ENCODE measurements at regions not wholly inside any gene's neighbourhood (a gene's known extent, or its start where the extent isn't known, plus 50 kb on each side); places are given as distances from the start of the nearest gene placed in this dataset.
"Not testable (repeated sequence)": the region's sequence is repeated elsewhere in the genome, so short reads cannot be mapped to it uniquely, and the experiment has no call there.

DNA sequence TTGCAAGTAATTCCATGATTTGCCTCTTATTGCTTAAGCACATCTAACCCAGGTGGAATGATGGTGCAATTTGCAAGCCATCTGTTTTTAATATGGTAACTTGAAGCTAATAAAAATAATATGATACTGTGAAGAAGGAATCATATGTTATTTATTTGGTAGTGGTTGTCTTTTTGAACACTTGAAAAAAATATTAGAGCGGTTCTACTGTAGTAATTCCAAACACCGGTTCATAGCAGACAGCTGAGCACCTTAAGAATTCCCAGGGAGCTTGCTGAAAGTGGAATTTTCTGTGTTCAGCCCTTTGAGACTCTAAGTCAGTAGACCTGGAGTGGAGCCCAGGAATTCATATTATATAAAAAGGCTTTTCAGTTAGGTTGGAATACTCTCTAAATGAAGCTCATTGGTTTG is 687.4 kb downstream of the EDEM1 start:
- no peak for DNase-seq

DNA sequence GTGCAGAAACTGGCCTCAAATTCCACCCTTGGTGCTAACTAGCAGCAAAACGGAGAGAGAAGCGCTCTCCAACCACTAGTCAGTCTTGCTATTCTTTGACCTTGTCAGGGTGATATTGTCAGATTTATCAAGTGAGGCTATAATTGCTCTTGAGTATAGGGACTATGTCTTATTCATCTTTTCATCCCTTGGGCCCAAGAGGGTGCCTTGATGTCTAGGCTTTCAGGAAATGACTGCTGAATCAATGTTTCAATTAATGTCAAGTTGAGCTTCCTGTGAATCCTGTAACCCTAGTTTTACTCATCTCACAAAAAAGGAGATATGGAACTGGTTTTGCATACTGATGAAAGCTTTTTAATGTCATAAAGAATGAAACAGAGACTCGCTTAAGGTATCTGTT is 701.3 kb downstream of the EDEM1 start:
- no peak for DNase-seq

DNA sequence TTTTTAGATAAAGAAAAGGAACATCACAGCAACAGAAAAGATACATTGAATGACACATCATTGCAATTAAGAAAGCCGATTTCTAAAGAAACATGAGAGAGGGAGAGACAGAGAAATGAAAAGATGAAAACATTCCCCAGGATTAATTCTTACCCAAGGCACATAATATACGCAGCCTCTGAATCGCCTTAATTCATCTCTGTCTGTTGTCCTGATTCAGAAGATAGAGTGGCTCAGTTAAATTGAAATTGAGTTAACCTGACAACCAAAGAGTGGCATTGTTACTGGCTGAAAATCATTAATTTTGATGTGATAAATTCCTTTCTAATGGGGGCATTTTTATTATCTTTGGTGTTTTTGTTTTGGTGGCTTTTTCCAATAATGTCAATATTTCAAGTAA is 701.9 kb downstream of the EDEM1 start:
- DNase-seq: no peak

DNA sequence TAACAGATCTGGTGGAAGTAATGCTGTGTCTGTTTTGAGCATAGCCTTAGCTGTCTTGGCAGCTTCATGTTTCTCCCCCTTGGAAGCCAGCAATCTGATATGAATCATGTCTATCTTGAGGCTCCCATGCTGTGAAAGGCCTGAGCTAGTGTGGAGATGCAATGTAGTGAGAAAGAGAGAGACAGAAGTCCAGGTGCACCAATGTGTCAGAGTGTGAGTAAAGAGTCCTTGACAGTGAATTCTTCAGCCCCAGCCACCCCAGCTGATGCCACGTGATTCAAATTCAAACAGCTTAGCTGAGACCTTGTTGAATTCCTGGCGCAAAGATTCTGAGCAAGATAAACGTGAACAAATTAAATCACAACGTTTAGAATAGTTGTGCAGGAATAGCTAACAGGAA is 704.2 kb downstream of the EDEM1 start:
- no peak for DNase-seq

DNA sequence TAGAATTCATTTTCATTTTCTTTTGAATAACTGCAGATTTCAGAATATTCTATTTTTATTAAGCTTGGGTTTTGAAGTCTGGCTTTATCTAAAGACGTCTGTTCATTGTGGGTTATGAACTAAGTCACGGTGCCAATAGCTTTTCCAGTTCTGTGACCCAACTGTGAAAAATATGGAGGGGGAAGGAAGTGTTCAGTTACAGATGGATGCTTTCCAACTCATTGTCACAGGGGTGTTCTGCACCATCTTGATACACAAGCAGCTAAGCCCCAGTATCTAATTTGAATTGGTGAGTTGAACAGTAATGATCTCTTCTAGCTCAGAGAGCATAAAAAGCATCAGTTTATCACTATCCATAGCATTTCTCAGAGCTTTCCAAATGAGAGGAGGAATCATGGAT is 710.6 kb downstream of the EDEM1 start:
- DNase-seq: no peak

DNA sequence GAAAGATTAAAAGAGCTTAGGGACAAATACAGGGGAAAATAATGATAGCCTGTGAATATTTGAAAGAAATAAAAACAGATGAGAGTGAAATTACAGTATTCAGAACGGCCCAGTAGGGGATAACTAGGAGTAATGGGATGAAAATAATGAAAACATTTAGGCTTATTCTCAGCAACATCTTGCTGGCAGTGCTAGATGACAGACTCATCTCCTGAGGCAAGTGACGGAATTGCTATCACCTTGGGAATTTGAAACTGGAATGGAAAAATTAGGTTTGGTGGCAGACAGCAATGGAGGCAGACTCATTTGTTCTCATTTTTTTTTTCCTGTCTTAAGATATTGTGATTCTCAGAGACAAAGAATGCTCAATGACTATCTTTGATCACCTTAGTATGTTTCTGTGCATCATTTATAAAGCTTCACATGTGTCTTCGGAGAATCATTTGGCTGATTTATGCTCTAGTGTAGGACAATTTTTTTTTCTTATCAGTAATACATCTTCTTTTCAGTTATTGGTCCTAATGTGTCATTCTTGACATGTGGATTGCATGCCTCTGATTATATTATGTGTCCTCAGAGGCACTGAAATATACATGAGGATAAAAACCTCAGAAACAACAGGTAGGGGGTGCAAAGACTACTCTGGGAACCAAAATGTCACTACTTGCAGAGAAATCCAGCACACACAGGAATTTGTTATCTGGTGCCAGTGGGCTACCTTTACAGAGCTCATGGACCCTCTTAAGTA is 711.7 kb downstream of the EDEM1 start:
- no peak for DNase-seq

DNA sequence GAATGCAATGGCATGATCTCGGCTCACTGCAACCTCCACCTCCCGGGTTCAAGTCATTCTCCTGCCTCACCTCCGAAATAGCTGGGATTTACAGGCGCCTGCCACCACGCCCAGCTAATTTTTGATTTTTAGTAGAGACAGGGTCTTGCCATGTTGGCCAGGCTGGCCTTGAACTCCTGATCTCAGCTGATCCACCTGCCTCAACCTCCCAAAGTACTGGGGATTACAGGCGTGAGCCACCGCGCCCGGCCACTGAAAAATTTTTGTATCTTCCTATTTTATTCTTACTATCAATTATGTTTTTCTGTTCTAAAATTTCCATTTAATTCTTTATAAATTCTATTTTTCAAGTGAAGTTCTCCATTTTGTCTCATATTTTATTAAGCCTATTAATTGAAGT is 730.4 kb downstream of the EDEM1 start:
- no peak for DNase-seq

DNA sequence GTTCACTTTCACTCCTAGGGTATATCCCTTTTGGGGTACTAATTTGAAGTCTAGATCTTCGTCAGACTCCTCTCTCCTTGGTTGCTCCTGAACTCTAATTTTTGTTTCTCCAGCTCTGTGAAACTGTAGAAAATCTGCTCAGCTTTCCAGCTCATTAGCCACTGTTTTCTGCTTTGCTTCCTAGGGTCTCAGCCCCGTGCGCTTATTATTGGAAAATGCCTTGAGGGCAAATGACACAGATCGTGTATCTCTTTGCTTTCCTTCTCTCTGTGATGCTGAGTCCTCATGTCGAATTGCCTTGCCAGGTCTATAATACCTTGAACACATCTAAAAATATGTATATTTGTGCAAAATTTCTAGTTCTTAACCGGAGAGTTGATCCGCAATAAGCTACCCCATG is 731.1 kb downstream of the EDEM1 start:
- no peak for DNase-seq

DNA sequence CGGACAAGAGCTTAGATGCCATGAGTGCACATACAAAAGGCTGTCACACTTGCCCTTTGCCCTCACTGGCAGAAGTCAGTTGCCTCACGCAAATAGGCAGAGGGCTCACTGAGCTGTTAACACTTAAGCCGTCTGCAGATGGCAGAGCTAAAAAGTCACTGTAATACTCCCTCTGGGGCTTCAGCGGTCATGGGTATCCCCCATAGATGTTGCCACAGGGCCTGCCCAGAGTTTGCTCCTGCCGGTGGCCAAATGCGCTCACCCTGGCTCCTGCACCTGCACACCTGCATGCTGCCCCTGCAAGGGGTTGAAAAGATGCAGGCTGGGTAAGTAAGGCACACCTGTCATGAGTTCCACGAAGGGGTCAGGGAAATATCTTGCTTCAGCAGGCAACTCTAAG is 741.5 kb downstream of the EDEM1 start:
- DNase-seq: no peak

DNA sequence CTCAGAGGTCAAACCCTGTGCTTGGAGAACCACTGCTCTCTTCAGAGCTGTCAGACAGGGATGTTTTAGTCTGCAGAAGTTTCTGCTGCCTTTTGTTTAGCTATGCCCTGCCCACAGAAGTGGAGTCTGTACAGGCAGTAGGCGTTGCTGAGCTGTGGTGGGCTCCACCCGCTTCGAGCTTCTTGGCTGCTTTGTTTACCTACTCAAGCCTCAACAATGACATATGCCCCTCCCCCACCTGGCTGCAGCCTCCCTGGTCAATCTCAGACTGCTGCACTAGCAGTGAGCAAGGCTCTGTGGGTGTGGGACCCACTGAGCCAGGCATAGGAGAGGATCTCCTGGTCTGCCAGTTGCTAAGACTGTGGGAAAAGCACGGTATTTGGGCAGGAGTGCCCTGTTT is 756.6 kb downstream of the EDEM1 start:
- DNase-seq: not testable (repeated sequence)

DNA sequence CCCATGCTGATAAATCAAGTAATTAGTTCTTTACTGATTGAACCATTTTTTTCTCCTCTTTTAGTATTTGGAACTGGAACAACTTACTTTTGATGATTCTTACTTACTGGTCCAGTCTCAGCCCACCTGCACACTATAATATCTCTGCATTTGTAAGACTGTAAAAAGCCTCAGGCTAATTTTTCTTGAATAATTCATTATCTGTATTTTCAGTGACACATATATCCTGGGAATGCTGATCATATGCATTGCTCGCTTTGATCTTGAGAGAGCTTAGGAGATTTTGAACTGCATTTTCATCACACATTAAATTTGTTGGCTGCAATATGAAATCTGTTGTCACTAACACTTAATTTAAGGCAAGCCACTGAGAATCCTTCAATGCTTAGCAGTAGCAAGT is 760.6 kb downstream of the EDEM1 start:
- no peak for DNase-seq

DNA sequence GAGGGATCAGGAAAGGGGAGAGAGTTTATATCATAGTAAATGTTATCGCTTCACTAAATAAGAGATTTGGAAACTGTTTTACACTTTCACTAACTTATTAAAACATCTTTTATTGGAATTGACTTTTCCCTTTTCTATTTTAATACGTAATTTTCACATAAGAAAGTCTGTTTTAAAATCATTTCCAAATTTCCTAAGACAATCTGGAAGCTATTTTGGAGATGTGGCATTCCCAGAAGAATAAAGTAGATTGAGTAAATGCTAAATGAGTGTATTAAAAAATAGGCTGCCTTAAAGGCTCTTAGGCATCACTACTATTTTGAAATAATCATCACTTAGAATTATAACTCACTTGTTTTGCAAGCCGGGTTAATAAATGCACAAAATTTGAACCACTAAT is 763.5 kb downstream of the EDEM1 start:
- DNase-seq: no peak

DNA sequence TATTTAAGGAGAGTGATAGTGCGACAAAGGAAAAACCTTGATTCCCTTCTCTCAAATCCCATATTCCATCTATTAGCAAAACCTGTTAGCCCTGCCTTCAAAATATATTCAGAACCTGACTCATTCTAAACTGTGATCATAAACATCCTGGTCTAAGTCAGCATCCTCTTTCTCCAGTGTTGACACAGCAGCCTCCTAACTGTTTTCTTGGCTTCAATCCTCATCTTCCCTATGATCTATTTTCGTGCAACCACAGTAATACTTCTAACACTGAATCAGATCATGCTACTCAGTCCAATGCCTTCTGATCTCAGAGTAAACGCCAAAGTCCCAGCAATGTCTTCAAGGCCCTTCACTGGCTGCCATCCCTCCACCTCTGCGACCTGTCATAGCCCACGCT is 785.1 kb downstream of the EDEM1 start:
- DNase-seq: no peak

DNA sequence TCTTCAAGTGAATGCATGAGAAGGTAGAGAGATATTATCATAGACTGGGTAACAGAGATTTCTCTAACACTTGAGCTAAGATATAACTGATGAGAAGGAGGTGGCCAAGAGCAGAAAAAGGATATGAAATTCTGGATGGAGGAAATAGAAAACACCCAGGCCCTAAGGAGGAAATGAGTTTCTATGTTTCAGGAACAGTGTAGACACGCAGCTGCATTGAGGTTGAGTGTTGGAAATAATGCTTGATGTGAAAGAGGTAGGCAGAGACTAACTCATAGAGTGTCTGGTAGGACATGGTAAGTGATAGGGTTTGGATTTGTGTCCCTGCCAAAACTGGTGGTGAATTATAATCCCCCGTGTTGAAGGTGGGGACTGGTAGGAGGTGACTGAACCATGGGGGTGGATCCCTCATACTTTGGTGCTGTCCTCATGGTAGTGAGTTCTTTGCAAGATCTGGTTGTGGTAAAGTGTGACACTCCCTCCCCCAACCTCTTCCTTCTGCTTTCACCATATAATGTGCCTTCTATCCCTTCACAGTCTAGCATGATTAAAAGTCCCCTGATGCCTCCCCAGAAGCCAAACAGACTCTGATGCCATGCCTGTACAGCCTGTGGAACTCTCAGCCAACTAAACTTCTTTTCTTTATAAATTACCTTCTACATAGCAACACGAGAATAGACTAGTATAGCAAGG is 787.3 kb downstream of the EDEM1 start:
- no peak for DNase-seq

DNA sequence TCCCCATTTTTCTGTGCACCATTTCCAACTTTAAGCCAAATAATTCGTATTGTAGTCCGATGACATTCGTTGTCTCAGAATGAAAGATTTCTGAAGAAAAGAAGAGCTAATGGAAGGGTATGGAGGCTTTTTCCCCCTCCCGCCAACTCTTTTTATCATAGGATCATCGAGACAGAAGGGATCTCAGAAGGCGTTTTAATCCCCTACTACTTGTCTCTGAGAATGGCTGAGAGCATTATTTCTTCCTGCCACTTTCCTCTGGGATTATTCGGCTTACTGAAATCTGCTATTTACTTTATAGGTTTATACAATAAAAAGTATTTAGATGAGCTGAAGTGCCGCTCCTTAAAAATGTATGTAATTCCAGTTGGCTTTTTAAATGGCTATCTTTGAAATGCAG is 789.8 kb downstream of the EDEM1 start:
- DNase-seq: no peak

DNA sequence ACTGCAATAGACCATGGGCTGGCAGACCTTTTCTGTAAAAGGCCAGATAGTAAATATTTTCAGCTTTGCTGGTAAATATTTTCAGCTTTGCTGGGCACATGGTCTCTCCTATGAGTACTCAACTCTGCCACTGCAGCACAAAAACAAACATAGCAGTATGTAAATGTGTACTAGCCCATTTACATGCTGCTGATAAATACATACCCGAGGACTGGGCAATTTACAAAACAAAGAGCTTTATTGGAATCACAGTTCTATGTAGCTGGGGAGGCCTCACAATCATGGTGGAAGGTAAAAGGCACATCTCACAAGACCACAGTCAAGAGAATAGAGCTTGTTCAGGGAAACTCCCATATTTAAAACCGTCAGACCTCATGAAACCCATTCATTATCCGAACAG is 793.0 kb downstream of the EDEM1 start:
- no peak for DNase-seq

DNA sequence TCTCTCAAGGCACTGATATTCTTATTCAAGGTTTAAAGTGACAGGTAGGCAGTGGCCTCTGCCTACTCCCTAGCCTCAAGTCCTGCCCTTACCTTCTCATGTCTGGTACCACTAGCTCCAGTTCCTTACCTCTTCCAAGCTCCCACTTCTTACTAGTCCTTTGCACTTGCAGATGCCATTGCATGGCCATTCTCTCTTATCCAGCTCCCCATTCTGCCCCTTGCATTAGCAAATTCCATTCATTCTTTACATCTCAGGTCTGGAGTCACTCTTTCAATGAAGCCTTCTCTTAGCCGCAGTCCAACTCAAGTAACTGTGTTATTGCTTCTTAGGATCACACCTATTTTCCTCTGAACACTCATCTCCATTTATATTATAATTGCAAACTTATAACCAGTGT is 807.1 kb downstream of the EDEM1 start:
- no peak for DNase-seq

DNA sequence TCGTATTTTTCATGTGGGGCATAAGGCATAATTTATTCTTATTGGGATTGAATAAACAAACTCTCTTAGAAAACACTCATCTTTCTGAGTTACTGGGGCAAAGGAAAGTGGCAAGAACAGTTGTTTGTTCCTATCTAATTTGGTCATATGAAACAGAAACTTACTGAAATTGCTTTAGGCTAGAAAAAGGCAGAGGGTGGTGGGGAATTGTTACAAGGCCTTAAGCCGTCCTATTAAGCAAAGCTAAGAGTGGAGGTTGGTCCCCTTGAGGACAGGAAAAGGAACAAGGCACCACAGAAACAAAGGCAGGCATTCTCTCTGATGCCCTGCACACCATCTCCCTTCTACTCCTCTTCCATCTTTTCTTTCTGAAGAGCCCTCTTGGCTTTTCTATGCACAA is 830.9 kb downstream of the EDEM1 start:
- DNase-seq: no peak

DNA sequence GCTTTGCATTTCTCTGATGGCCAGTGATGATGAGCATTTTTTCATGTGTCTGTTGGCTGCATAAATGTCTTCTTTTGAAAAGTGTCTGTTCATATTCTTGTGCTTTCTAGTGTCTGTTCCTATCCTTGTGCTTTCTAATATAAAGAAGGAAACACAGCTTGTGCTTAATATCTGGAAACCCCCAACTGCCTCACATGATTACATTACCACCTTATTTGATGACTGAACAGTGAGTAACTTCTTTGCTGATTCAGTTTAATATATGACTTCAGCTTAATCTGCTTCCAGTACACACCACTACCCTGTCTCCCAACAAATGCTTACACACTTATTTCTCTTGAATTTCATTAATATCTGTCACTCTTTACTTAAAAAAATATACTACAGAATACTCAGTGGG is 835.1 kb downstream of the EDEM1 start:
- no peak for DNase-seq

DNA sequence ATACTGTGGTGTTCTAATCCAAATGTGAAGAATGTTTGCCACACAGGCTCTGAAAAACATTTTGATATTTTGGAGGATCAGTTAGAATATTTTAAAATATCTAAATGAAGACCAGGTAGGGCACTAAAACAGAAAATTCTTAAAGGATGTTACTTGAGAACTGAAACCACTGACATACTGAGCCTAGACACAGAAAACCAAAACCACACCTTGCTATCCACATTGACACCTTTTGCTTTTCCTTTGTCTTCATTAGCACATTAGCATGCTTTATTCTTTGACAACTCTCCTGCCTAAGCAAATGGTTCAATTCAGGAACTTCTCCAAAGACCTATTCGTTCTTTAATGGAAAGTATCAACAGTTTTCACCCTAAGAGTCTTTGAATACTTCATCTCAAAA is 835.9 kb upstream of the GRM7 start:
- DNase-seq: no peak

DNA sequence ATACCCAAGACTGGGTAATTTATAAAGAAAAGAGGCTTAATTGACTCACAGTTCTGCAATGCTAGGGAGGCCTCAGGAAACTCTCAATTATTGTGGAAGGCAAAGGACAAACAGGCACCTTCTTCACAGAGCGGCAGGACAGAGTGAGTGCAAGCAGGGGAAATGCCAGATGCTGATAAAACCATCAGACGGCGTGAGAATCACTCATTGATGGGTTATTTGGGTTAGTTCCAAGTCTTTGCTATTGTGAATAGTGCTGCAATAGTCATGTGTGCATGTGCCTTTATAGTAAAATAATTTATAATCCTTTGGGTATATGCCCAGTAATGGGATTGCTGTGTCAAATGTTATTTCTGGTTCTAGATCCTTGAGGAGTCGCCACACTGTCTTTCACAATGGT is 830.3 kb upstream of the GRM7 start:
- not testable (repeated sequence) for DNase-seq

DNA sequence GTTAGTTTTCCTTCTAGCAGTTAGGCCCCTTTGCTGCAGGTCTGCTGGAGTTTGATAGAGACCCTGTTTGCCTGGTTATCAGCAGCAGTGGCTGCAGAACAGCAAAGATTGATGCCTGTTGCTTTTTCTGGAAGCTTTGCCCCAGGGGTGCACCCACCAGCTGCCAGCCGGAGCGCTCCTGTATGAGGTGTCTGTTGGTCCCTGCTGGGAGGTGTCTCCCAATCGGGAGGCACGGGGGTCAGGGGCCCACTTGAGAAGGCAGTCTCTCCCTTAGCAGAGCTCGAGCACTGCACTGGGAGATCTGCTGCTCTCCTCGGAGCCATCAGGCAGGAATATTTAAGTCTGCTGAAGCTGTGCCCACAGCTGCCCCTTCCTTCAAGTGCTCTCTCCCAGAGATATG is 825.3 kb upstream of the GRM7 start:
- DNase-seq: no peak

DNA sequence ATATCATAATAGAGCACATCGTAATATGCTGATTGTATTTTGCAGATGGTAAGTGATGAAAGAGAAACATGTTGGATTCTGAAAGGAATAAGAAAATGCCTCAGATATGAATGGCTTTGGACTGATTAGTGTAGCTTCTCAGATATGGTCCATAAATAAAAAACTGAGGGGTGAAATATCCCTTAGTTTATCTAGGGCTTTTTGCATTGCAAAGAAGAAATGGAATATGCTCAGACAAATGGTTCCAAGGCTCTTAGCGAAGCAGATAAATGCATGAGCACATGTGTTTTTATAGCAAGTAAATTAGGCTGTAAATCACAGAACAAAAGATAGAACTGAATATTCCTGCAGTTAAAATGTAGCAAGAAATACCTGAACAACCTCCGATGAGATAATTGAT is 820.9 kb upstream of the GRM7 start:
- DNase-seq: no peak

DNA sequence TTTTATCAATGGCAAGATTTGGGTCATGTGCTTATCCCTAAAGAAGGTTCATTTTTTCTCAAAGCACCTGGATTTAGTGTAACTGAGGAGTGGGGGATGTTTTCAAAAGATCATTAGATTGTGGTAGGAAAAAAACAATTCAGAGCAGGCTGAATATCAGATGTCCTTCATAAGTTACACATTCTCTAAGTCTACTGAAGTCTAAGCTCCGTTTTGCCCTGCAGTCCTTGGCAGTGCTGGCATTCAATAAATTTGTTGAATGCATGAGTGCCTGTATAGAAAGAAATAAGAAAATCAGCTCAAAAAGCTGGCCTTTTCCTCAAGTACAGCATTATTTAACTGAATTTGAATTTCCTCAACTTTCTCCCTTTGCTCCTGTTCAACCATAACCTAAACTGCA is 819.0 kb upstream of the GRM7 start:
- no peak for DNase-seq

DNA sequence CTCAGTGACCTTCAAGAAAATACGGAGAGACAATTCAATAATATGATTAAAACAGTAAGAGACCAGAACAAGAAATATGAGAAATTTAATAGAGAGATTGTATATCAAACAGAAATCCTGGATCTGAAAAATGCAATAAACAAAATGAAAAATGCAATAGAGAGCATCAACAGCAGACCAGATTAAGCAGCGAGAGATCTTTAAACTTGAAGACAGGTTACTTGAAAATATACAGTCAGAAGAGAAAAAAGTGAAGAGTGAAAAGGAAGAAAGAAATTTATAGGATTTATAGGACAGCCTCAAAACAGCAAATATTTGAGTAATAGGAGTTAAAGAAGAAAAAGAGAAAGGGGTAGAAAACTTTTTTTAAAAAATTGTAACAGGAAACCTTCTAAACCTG is 813.9 kb upstream of the GRM7 start:
- DNase-seq: no peak
